HG03342 (cell line): ENCODE measurements at regions not wholly inside any gene's neighbourhood (a gene's known extent, or its start where the extent isn't known, plus 50 kb on each side); places are given as distances from the start of the nearest gene placed in this dataset.
"Not testable (repeated sequence)": the region's sequence is repeated elsewhere in the genome, so short reads cannot be mapped to it uniquely, and the experiment has no call there.

Experiments used
- ATAC-seq: cut with Tn5 transposase; IDR thresholded peaks from one replicate; pipeline ENCODE4 v1.9.1; 2021; ENCODE audit warnings: mild to moderate bottlenecking, moderate library complexity; ENCODE audit not compliant: unreplicated experiment

GRCh38 chr13:73160371-73161031 is 101.7 kb downstream of the KLF5 start:
- not testable (repeated sequence) for ATAC-seq

- ATAC-seq: no peak
Measured at GRCh38 chr13:73158851-73159250, 100.0 kb downstream of the KLF5 start.

DNA sequence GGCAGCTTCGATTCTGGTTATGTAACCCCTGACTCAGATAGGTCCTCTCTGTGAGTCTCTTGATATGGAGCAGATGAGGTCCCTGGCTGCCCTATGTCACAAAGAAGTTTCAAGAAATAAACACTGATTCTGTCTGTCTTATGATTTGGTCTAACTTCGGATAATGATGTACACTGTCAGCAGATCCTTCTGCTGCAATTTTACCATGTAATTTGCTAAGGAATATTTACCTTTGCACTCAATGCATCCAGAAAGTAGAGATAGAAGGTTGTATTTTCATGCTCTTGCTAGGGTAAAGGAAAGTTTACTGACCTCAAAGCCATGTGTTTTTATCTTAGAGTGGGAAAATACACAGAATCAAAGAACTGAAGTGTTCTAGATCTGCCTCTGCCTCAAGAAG is 98.2 kb downstream of the KLF5 start:
- no peak for ATAC-seq

- no peak for ATAC-seq
Measured at GRCh38 chr13:73146707-73147106, 87.9 kb downstream of the KLF5 start.

DNA sequence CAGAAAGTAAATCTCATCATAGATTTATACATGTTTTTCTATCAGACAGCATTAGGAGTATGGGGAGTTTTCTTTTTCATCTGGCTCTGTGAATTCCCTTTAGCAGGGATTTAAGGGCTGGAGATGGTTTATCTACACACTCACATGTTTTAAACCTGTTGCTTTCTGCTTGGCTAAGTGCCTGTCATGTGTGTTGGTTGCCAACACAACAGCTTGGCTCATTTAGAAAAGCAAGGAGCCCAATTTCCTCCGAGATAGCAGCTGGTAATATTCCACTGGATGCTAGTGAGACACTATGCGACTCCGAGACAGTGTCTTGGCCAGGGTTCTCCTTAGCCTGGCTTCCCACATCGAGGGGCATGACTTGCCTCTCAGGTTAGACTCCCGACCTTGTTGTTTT is 83.3 kb downstream of the KLF5 start:
- no peak for ATAC-seq

GRCh38 chr13:73141292-73141771 is 82.5 kb downstream of the KLF5 start:
- no peak for ATAC-seq

GRCh38 chr13:73140801-73141200 is 82.0 kb downstream of the KLF5 start:
- no peak for ATAC-seq

- no peak for ATAC-seq
Measured at GRCh38 chr13:73138638-73139491, 80.1 kb downstream of the KLF5 start.

DNA sequence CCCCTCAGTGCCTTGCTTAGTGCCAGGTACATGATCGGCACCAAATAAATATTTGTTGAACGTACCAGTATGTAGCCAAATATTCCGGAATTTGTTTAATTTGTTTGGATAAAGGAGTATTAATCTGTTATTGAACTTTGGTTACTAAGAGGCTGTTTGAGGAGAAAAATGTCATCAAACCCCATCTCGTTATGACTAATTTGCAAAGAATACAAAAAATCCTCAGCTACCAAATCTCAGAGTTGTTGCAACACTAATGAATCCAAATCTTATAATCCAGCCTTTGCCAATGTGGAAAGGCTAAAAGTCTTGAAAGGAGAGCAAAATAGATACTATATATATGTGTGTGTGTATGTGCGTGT is 79.5 kb downstream of the KLF5 start:
- no peak for ATAC-seq

DNA sequence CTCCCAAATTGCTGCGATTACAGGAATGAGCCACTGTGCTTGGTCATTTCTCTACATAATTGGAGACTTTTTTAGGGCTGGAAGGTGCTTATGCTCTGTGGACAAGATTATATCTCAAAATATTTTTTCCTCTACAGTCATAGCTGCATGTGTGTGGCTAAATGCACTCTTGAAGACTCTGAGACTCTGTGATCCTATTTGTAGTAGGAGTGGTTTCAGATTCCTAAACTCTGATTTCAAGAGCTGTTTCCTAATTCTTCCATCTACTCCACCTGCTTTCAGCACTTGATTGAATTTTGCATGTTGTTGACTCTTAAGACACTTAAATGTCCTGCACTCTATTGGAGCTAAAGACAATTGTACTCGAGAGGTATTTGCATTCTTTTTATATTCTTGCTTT is 78.0 kb downstream of the KLF5 start:
- ATAC-seq: no peak

DNA sequence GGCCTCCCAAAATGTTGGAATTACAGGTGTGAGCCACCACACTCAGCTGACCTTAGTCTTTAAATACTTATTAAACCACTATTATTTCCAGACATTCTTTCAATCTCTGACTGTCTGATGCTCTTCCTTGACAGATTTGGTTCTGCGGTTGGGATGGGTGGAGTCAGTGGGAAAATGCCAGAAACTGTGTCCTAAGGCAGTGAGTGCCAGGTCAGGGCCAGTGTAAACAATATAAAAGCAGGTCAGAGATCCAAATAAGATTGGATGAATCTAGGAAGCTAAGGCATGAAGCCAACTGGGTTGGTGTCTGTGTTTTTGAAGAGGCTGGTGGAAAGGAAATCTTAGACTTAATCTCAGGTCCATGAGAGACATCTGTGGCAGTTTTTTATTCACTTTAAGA is 74.7 kb downstream of the KLF5 start:
- ATAC-seq: no peak

DNA sequence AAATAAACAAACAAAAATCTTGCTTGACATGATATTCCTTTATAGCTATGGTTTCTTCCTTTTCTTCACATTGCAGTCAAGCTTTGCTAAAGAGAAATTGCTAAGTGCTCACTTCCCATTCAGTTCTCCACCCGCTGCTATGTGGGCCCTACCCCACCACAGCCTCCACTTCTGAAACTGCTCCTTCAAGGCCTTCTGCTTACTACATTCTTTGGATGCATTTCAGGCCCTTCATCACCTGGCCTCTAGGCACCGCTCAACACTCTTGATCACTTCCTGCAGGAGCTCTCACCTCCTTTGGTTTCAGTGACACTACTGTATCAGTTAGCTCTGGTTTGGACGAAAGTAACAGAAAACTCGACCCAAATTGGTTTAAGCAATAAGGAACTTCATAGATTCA is 72.4 kb downstream of the KLF5 start:
- ATAC-seq: no peak

DNA sequence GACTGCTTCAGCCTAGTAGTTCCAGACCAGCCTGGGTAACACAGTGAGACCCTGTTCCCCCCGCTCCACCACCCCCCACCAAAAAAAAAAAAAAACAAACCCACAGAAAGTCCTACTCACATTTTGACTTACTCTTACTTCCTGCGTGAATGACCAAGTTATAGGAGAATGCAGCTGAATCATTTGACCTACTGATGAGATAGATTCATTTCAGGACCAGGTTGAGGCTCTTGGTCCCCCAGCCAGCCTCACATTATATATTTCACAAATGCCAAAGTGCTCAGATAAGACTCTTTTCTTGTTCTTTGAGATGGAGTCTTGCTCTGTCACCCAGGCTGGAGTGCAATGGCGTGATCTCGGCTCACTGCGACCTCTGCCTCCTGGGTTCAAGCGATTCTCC is 70.2 kb downstream of the KLF5 start:
- ATAC-seq: no peak
